HEK293 (cell line): ENCODE measurements at regions not wholly inside any gene's neighbourhood (a gene's known extent, or its start where the extent isn't known, plus 50 kb on each side); places are given as distances from the start of the nearest gene placed in this dataset.

Experiments
- CTCF ChIA-PET: fragments of 350-600 bp; formaldehyde crosslinking; extraction: SDS; loops from one replicate; lab custom pipeline; 2021; ENCODE audit warnings: antibody characterized with exemption; lab: Yijun Ruan, JAX
- POLR2A ChIA-PET: fragments of 300-600 bp; formaldehyde crosslinking; extraction: SDS; loops from one replicate; lab custom pipeline; 2020; ENCODE audit warnings: antibody characterized with exemption, inconsistent platforms; lab: Yijun Ruan, JAX
- H3K27ac ChIP-seq: fragments of 200-500 bp; sonication (Bioruptor generic); 2 replicates; pipeline ENCODE4 v1.5.1; 2014; ENCODE audit warnings: low read depth, low read length, control low read depth, inconsistent platforms; ENCODE audit errors: extremely low read depth
- H3K36me3 ChIP-seq, 2 experiments: fragments of 200-500 bp in 1 of 2; sonication (Bioruptor generic) in 1 of 2; 1 replicate in 1 of 2; 2 replicates in 1 of 2; pipeline ENCODE4 v1.5.1; 2014 to 2017; ENCODE audit warnings: inconsistent platforms in 2 of 2, low read length in 2 of 2; ENCODE audit not compliant: control insufficient read depth in 2 of 2, insufficient read depth in 1 of 2
- H3K4me1 ChIP-seq: fragments of 200-500 bp; sonication (Bioruptor generic); 2 replicates; pipeline ENCODE4 v1.5.1; 2014; ENCODE audit warnings: mild to moderate bottlenecking, low read length, inconsistent platforms; ENCODE audit not compliant: control insufficient read depth, insufficient read depth
- H3K4me3 ChIP-seq: 2 replicates; pipeline ENCODE4 v1.5.1; 2011; ENCODE audit warnings: low read depth, mild to moderate bottlenecking, control low read depth, low read length, moderate library complexity
- H3K9me3 ChIP-seq: fragments of 200-500 bp; sonication (Bioruptor generic); 2 replicates; pipeline ENCODE4 v1.5.1; 2014; ENCODE audit warnings: low read depth, low read length, inconsistent platforms; ENCODE audit not compliant: control insufficient read depth, insufficient read depth
- KLF8 ChIP-seq: fragments of 450-650 bp; formaldehyde crosslinking; IDR thresholded peaks from 2 replicates; pipeline ENCODE4 v1.5.1; 2016; ENCODE audit warnings: missing biosample characterization, missing genetic modification characterization
- PRDM10 ChIP-seq: fragments of 450-650 bp; formaldehyde crosslinking; IDR thresholded peaks from 2 replicates; pipeline ENCODE4 v1.5.1; 2016; ENCODE audit warnings: missing biosample characterization, missing genetic modification characterization
- TRIM28 ChIP-seq: IDR thresholded peaks from 2 replicates; pipeline ENCODE4 v1.6.1; 2011; ENCODE audit warnings: low read length, control low read depth, borderline replicate concordance
- WT1 ChIP-seq: fragments of 450-650 bp; formaldehyde crosslinking; IDR thresholded peaks from 2 replicates; pipeline ENCODE4 v1.5.1; 2016; ENCODE audit warnings: missing biosample characterization, missing genetic modification characterization
- ZBTB48 ChIP-seq: fragments of 450-650 bp; formaldehyde crosslinking; IDR thresholded peaks from 2 replicates; pipeline ENCODE4 v1.5.1; 2016; ENCODE audit warnings: missing biosample characterization, missing genetic modification characterization
- ZBTB49 ChIP-seq: fragments of 450-650 bp; formaldehyde crosslinking; IDR thresholded peaks from 2 replicates; pipeline ENCODE4 v1.5.1; 2016; ENCODE audit warnings: missing biosample characterization, missing genetic modification characterization, low read depth
- ZNF138 ChIP-seq: fragments of 450-650 bp; formaldehyde crosslinking; IDR thresholded peaks from 2 replicates; pipeline ENCODE4 v1.5.1; 2016; ENCODE audit warnings: missing biosample characterization, missing genetic modification characterization, borderline replicate concordance
- ZNF155 ChIP-seq: fragments of 450-650 bp; formaldehyde crosslinking; IDR thresholded peaks from 2 replicates; pipeline ENCODE4 v1.5.1; 2016; ENCODE audit warnings: missing biosample characterization, missing genetic modification characterization
- ZNF214 ChIP-seq: fragments of 450-650 bp; formaldehyde crosslinking; IDR thresholded peaks from 2 replicates; pipeline ENCODE4 v1.5.1; 2017; ENCODE audit warnings: missing biosample characterization, mild to moderate bottlenecking, missing genetic modification characterization, borderline replicate concordance
- ZNF280C ChIP-seq: fragments of 450-650 bp; formaldehyde crosslinking; IDR thresholded peaks from 2 replicates; pipeline ENCODE4 v1.5.1; 2016; ENCODE audit warnings: missing biosample characterization, missing genetic modification characterization
- ZNF423 ChIP-seq: fragments of 450-650 bp; formaldehyde crosslinking; IDR thresholded peaks from 2 replicates; pipeline ENCODE4 v1.5.1; 2016; ENCODE audit warnings: missing biosample characterization, missing genetic modification characterization
- ZNF501 ChIP-seq: fragments of 450-650 bp; formaldehyde crosslinking; IDR thresholded peaks from 2 replicates; pipeline ENCODE4 v1.5.1; 2016; ENCODE audit warnings: missing biosample characterization, missing genetic modification characterization
- ZNF530 ChIP-seq: fragments of 450-650 bp; formaldehyde crosslinking; IDR thresholded peaks from 2 replicates; pipeline ENCODE4 v1.5.1; 2016; ENCODE audit warnings: low read depth, missing biosample characterization, missing genetic modification characterization
- ZNF544 ChIP-seq: fragments of 450-650 bp; formaldehyde crosslinking; IDR thresholded peaks from 2 replicates; pipeline ENCODE4 v1.5.0; 2017; ENCODE audit warnings: missing biosample characterization, missing genetic modification characterization
- ZNF701 ChIP-seq: fragments of 450-650 bp; formaldehyde crosslinking; IDR thresholded peaks from 2 replicates; pipeline ENCODE4 v1.5.1; 2016; ENCODE audit warnings: missing biosample characterization, missing genetic modification characterization
- ZNF830 ChIP-seq: fragments of 450-650 bp; IDR thresholded peaks from 2 replicates; pipeline ENCODE4 v1.5.0; 2018; ENCODE audit warnings: missing biosample characterization, missing genetic modification characterization, low read depth, mild to moderate bottlenecking, moderate library complexity
- ZXDB ChIP-seq: fragments of 450-650 bp; formaldehyde crosslinking; IDR thresholded peaks from 2 replicates; pipeline ENCODE4 v1.5.1; 2016; ENCODE audit warnings: missing biosample characterization, missing genetic modification characterization

- H3K4me3 ChIP-seq: no peak overlapping the region
- H3K36me3 ChIP-seq: no peaks in the 10 kb centered on the region
- POLR2A ChIA-PET: no interaction called here
- CTCF ChIA-PET: no interaction called here
- no peak overlapping the region for H3K27ac ChIP-seq
- no peaks in the 10 kb centered on the region for H3K9me3 ChIP-seq
- no peak for TF ChIP-seq ZNF155 (tag by site-specific recombination)
- no peak for TF ChIP-seq TRIM28
- TF ChIP-seq ZBTB48 (tag by site-specific recombination): no peak
- no peaks in the 10 kb centered on the region for H3K4me1 ChIP-seq
These were observed 338.1 kb upstream of the RAB6C start for GRCh38 chr2:129641371-129641770.

- H3K4me1 ChIP-seq: no peaks in the 10 kb centered on the region
- CTCF ChIA-PET: no interaction called here
- no peak overlapping the region for H3K4me3 ChIP-seq
- POLR2A ChIA-PET: no interaction called here
- no peaks in the 10 kb centered on the region for H3K9me3 ChIP-seq
- no peak overlapping the region for H3K27ac ChIP-seq
- H3K36me3 ChIP-seq: no peaks in the 10 kb centered on the region
- TF ChIP-seq WT1 (tag by site-specific recombination) (no peak), PRDM10 (tag by site-specific recombination) (no peak), ZXDB (tag by site-specific recombination) (no peak), ZNF280C (tag by site-specific recombination) (no peak), ZNF423 (tag by site-specific recombination) (no peak), ZNF501 (no peak), ZNF701 (no peak), ZNF138 (tag by site-specific recombination) (no peak), ZBTB49 (tag by site-specific recombination) (no peak), ZNF544 (tag by site-specific recombination) (no peak), KLF8 (no peak), ZNF830 (tag by site-specific recombination) (no peak), ZBTB48 (tag by site-specific recombination) (no peak), ZNF214 (tag by site-specific recombination) (no peak), ZNF530 (tag by site-specific recombination) (no peak)
These were observed 336.9 kb upstream of the RAB6C start for GRCh38 chr2:129642526-129643043.
